Epithelial cell of esophagus (primary cell): ENCODE measurements at regions not wholly inside any gene's neighbourhood (a gene's known extent, or its start where the extent isn't known, plus 50 kb on each side); places are given as distances from the start of the nearest gene placed in this dataset.
"Not testable (repeated sequence)": the region's sequence is repeated elsewhere in the genome, so short reads cannot be mapped to it uniquely, and the experiment has no call there.

Experiments used
- DNase-seq: peaks from one replicate; pipeline ENCODE4 v3.0.0; 2010; ENCODE audit warnings: low read depth
- H3K4me3 ChIP-seq: 2 replicates; pipeline ENCODE4 v1.5.1; 2011; ENCODE audit warnings: mild to moderate bottlenecking, low read length, control low read depth
- CTCF ChIP-seq: IDR thresholded peaks from 2 replicates; pipeline ENCODE4 v1.5.1; 2011; ENCODE audit warnings: low read depth, mild to moderate bottlenecking, low read length, control low read depth, inconsistent platforms; ENCODE audit not compliant: insufficient read depth; ENCODE audit errors: missing control alignments

- TF ChIP-seq CTCF: no peak
- DNase-seq: no peak
- H3K4me3 ChIP-seq: no peak overlapping the region
Observed at GRCh38 chr17:5769593-5770354, 185.5 kb upstream of the NLRP1 start.

DNA sequence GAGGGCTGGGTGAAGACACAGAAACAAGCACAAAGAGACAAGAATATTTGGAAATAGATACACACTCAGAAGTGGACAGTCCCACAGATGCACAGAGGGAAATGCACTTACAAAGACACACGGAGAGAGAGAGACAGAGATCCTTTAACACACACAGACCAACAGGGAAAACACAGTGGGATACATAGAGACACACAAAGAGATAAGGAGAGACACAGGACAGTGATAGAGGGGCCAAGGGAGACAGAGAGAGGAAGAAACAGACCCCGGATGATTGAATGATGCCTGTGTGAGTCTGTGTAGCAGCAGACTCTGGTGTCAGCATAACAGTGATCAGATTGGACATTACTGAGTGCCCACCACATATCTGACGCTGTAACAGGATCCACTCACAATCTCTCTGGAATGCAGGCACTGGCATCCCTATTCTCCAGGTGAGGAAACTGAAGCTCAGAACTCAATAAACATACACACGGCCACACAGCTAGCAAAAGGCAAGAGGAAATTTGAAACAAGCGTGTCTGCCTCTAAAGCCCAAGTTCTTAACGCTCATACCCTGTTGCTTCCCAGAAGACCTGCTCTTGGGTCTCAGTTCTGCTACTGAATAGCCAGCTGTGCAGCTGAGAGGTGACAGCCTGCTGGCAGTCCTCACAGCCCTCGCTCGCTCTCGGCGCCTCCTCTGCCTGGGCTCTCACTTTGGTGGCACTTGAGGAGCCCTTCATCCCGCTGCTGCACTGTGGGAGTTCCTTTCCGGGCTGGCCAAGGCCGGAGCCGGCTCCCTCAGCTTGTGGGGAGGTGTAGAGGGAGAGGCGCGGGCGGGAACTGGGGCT, 186.3 kb upstream of the NLRP1 start:
- no peak for DNase-seq
- TF ChIP-seq CTCF: no peak
- H3K4me3 ChIP-seq: no peak overlapping the region

DNA sequence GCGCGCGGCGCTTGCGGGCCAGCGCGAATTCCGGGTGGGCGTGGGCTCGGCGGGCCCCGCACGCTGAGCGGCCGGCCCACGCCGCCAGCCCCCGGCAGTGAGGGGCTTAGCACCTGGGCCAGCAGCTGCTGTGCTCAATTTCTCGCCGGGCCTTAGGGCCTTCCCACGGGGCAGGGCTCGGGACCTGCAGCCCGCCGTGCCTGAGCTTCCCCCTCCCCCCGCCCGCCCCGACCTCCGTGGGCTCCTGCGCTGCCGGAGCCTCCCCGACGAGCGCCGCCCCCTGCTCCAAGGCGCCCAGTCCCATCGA, 186.9 kb upstream of the NLRP1 start:
- H3K4me3 ChIP-seq, DNase-seq: not testable (repeated sequence)

DNA sequence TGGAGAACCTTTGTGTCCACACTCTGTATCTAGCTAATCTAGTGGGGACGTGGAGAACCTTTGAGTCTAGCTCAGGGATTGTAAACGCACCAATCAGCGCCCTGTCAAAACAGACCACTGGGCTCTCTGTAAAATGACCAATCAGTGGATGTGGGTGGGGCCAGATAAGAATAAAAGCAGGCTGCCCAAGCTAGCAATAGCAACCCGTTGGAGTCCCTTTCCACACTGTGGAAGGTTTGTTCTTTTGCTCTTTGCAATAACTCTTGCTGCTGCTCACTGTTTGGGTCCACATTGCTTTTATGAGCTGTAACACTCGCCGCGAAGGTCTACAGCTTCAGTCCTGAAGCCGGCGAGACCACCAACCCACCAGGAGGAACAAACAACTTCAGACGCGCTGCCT, 187.7 kb upstream of the NLRP1 start:
- not testable (repeated sequence) for H3K4me3 ChIP-seq, DNase-seq

- TF ChIP-seq CTCF: no peak
- DNase-seq: peak; percentile 77
- no peak overlapping the region for H3K4me3 ChIP-seq
Observed at GRCh38 chr17:5772720-5773119, 188.4 kb upstream of the NLRP1 start.

GRCh38 chr17:5773816-5774360, 189.6 kb upstream of the NLRP1 start:
- DNase-seq: no peak
- no peak overlapping the region for H3K4me3 ChIP-seq
- no peak for TF ChIP-seq CTCF

DNA sequence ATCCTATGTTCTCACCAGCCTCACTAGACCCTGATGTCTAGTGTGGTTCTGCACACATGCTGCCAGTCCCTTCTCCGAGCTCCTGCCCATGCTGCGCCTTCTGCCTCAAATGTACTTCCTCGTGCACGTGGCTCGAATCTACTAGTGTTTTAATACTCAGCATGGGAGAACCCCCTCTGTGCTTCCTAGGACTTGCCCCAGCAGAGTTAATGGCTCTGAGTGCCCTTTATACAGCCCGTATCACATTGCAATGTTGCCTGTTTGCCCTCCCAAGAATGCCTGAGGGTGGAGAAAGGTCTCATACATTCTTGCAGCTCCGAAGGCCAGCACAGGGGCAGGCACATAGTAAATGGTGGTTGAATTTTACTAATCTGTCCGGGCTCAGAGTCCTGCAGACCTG, 190.8 kb upstream of the NLRP1 start:
- DNase-seq: no peak
- no peak for TF ChIP-seq CTCF
- no peak overlapping the region for H3K4me3 ChIP-seq

- H3K4me3 ChIP-seq: no peak overlapping the region
- TF ChIP-seq CTCF: no peak
- peak; percentile 85 for DNase-seq
Observed at GRCh38 chr17:5780476-5780875, 196.2 kb upstream of the NLRP1 start.
